HG02610 (cell line): ENCODE measurements at regions not wholly inside any gene's neighbourhood (a gene's known extent, or its start where the extent isn't known, plus 50 kb on each side); places are given as distances from the start of the nearest gene placed in this dataset.
A peak's percentile ranks its signal among the peaks of the same experiment; 100 is the strongest.
"Not testable (repeated sequence)": the region's sequence is repeated elsewhere in the genome, so short reads cannot be mapped to it uniquely, and the experiment has no call there.

Experiments used
- ATAC-seq: cut with Tn5 transposase; IDR thresholded peaks from one replicate; pipeline ENCODE4 v1.9.1; 2021; ENCODE audit warnings: mild to moderate bottlenecking, moderate library complexity; ENCODE audit not compliant: unreplicated experiment

DNA sequence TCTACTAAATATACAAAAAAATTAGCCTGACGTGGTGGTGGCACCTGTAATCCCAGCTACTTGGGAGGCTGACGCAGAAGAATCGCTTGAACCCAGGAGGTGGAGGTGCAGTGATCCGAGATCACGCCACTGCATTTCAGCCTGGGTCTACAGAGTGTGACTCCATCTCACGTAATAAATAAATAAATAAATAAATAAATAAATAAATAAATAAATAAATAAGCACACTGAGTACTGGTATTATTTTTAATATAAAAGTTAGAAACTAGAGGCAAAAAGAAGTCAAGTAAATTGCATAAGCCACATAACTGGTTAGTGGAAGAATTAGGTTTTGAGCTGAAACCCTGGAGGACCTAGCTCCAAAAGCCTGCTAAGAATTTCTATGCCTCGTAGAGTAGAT is 1262.7 kb upstream of the PABPC4L start:
- no peak for ATAC-seq

DNA sequence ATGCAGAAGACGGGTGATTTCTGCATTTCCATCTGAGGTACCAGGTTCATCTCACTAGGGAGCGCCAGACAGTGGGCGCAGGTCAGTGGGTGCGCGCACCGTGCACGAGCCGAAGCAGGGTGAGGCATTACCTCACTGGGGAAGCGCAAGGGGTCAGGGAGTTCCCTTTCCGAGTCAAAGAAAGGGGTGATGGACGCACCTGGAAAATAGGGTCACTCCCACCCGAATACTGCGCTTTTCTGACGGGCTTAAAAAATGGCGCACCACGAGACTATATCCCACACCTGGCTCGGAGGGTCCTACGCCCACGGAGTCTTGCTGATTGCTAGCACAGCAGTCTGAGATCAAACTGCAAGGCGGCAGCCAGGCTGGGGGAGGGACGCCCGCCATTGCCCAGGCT is 1246.0 kb upstream of the PABPC4L start:
- not testable (repeated sequence) for ATAC-seq

GRCh38 chr4:135434936-135435335 is 1233.3 kb upstream of the PABPC4L start:
- no peak for ATAC-seq

DNA sequence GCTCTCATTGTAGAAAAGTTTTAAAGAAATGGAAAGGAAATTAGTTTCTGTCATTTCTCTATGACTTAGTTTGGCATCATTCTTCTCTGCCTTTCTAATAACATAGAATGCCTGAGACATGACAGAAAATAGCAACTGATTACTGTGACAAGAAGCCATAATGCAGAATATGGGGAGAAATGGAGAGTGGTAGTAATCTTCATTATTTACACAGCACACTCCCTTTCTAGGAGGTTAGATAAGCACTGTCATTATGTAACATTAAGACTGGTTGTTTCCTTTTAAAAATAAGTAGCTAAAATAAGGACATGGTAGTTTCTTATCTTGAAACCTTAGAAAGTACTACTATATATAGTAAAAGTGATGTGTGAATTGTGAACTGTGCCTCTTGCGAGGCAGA is 1227.9 kb upstream of the PABPC4L start:
- no peak for ATAC-seq

DNA sequence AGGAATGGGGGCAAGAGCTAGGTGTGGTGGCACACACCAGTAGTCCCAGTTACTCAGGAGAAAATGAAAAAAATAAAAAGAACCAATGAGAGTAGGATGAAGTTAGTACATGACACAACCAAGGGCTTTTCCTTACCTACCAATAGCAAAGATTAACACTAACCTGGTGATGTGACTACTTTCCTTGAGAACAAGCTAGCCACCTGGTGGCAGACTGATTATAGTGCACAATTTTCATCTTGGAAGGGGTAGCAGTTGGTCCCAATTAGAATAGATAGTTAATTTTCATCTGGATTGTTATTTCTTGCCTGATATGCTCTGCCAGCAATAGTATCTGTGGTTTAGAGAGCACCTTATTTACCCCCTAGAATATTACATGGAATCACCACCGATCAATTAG is 1216.8 kb upstream of the PABPC4L start:
- peak; percentile 68 for ATAC-seq

- no peak for ATAC-seq
Measured at GRCh38 chr4:135412213-135412612, 1210.6 kb upstream of the PABPC4L start.

DNA sequence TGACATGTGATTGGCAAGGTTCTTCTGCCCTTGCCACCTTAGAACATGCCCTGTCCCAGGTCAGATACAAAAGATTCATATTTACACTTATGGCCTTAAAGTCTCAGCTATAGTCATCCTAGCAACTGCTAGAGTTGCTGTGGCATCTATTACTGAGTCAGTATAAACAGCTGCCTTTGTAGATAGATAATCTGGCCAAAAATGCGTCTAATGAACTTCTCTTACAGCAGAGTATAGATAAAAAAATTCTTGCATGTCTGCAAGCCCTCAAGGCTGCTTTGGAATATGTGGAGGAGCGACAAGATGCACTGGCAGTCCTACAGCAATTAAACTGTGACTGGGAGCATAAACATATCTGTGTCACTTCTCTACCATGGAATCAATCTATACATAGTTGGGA is 1209.7 kb upstream of the PABPC4L start:
- ATAC-seq, result no peak

- not testable (repeated sequence) for ATAC-seq
Measured at GRCh38 chr4:135409261-135409660, 1207.7 kb upstream of the PABPC4L start.

GRCh38 chr4:135408109-135408508 is 1206.5 kb upstream of the PABPC4L start:
- ATAC-seq, result no peak

GRCh38 chr4:135406597-135406996 is 1205.0 kb upstream of the PABPC4L start:
- not testable (repeated sequence) for ATAC-seq

- ATAC-seq, result no peak
Measured at GRCh38 chr4:135385830-135386581, 1184.4 kb upstream of the PABPC4L start.

- no peak for ATAC-seq
Measured at GRCh38 chr4:135383356-135384288, 1182.0 kb upstream of the PABPC4L start.

DNA sequence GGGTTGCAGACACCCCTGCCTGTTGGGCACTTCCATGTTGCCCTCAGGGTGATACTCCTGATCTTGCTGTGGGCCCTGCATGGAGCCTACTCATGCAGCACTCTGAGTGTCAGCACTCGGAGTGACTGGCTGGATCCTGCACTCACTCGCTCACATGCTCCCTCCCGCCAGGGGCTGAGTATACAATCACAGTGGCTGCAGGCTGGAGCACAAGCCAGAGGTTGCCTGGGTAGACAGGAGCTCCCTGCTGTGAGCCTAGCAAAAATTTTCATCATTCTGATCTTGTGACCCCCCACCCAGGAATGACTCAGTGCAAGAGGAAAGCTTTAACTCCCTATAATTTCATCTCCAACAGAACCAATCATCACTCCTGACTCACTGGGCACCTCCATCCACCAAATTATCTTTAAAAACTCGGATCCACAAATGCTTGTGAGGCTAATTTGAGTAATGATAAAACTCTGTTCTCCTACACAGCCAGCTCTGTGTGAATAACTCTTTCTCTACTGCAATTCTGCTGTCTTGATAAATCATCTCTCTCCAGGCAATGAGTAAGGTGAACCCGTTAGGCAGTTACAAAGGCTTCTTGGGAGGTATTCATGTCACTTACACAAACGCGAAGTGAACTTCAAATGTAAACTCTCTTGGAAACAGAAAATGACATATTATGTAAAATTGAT is 1180.8 kb upstream of the PABPC4L start:
- no peak for ATAC-seq

DNA sequence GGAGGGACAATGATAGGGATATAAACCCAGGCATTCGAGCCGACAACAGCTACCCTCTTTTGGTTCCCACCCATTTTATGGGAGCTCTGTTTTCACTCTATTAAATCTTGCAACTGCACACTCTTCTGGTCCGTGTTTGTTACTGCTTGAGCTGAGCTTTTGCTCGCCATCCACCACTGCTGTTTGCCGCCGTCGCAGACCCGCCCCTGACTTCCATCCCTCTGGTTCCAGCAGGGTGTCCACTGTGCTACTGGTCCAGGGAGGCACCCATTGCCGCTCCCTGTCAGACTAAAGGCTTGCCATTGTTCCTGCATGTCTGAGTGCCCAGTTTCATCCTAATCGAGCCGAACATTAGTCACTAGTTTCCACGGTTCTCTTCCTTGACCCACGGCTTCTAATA is 1170.5 kb upstream of the PABPC4L start:
- no peak for ATAC-seq

GRCh38 chr4:135371137-135371536 is 1169.5 kb upstream of the PABPC4L start:
- ATAC-seq, result peak; percentile 64

DNA sequence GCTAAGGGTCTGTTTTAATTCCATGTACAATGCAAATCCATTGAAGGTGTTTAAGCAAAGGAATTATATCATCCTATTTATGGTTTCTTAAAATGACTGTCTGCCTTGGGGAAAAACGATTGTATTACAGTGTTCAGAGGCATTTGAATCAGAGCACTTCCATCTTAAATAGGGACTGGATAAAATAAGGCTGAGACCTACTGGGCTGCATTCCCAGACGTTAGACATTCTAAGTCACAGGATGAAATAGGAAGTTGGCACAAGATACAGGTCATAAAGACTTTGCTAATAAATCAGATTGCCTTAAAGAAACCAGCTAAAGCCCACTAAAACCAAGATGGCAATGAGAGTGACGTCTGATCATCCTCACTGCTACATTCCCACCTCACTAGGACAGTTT is 1167.2 kb upstream of the PABPC4L start:
- ATAC-seq, result no peak

DNA sequence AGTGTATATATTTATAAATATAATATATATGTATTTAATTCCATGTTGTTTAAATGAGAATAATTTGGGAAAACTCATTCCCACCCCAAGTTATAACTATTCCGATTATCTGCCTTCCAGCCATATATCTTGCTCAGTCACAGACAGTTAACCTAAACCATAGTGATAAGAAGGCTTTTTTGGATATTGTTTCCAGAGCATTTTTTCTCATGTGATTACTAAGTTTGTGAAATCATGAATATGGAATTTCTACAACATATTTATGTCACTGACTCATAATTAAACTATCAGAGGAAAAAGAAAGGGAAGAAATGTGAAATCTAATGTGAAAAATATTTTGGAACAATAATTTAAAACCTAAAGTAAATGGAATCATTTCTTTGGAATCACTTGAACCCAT is 1163.5 kb upstream of the PABPC4L start:
- no peak for ATAC-seq

GRCh38 chr4:135359128-135359527 is 1157.5 kb upstream of the PABPC4L start:
- ATAC-seq, result no peak

DNA sequence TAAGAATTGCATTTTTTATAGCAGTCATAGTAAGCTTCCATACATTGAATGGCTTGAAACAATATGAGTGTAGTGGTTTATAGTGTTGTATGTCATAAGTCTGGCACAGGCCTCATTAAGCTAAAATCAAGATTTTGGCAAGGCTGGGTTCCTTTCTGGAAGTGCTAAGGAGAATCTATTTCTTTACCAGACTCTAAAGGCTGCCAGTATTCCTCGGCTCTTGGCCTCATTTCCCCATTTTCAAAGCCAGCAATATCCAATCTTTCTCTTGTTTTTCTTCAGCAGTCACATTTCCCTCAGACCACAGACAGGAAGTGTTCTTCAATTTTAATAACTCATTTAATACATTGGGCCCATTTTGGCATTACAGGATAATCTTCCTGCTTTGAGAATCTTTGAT is 1155.5 kb upstream of the PABPC4L start:
- ATAC-seq, result no peak

DNA sequence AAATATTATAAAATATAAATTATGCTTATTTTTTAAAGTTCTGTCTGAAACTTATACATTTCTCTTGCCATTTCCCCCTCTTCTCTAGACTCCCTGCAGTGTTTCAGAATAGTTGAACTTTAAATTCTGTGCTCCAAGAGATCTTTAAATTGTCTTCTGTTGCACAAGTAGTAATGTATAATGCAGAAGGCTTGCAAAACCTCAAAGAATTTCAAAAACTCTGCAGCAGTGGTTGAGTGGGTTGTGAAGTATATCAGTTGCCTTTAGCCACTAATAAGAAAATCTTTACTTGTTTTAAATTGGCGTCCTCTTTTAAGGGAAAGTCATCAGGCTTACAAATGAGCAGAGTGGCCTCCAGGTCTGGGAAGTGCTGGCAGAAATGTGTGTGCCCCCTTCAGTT is 1153.3 kb upstream of the PABPC4L start:
- ATAC-seq, result no peak

DNA sequence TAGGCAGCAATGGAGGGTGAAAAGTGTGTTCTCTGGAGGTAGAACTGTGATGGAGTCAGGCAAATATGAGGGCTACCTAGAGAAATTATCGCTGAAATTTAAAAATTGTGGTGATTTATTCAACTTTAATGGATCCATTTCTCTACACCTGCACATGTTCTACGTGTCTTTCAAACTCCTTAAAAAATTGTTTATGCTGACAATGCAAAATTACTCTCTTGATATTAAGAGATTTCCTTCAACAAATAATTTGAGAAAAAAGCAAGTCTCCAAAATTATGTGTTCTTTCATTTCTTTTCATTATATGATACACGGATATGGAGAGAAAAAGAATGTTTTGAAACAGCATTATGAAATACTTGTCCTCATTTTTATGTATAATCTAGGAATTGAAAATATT is 1151.4 kb upstream of the PABPC4L start:
- no peak for ATAC-seq
